ENCODE measurements at regions not wholly inside any gene's neighbourhood (a gene's known extent, or its start where the extent isn't known, plus 50 kb on each side); places are given as distances from the start of the nearest gene placed in this dataset.
"Not testable (repeated sequence)": the region's sequence is repeated elsewhere in the genome, so short reads cannot be mapped to it uniquely, and the experiment has no call there.

- DNase-seq: peak; percentile 80
These were observed 70.0 kb downstream of the LMO4 start for GRCh38 chr1:87398641-87399040.

GRCh38 chr1:87399264-87399663 is 70.6 kb downstream of the LMO4 start:
- peak; percentile 25 for DNase-seq

GRCh38 chr1:87399701-87400100 is 71.0 kb downstream of the LMO4 start:
- DNase-seq: no peak

GRCh38 chr1:87400813-87401212 is 72.1 kb downstream of the LMO4 start:
- DNase-seq: no peak

- DNase-seq: peak; percentile 67
These were observed 73.7 kb downstream of the LMO4 start for GRCh38 chr1:87402241-87403002.

GRCh38 chr1:87403061-87403820 is 74.6 kb downstream of the LMO4 start:
- peak; percentile 23 for DNase-seq

GRCh38 chr1:87404296-87404695 is 75.6 kb downstream of the LMO4 start:
- no peak for DNase-seq

GRCh38 chr1:87408665-87409248 is 80.1 kb downstream of the LMO4 start:
- DNase-seq: no peak

GRCh38 chr1:87410776-87411480 is 82.2 kb downstream of the LMO4 start:
- no peak for DNase-seq

- not testable (repeated sequence) for DNase-seq
These were observed 85.2 kb downstream of the LMO4 start for GRCh38 chr1:87413846-87414245.

- DNase-seq: no peak
These were observed 89.4 kb downstream of the LMO4 start for GRCh38 chr1:87418048-87418447.

- DNase-seq: no peak
These were observed 93.1 kb downstream of the LMO4 start for GRCh38 chr1:87421809-87422208.

GRCh38 chr1:87424541-87424940 is 95.9 kb downstream of the LMO4 start:
- DNase-seq: no peak

GRCh38 chr1:87426463-87427249 is 98.0 kb downstream of the LMO4 start:
- peak; percentile 16 for DNase-seq

GRCh38 chr1:87428367-87428766 is 99.7 kb downstream of the LMO4 start:
- DNase-seq: no peak

- no peak for DNase-seq
These were observed 100.2 kb downstream of the LMO4 start for GRCh38 chr1:87428883-87429282.

GRCh38 chr1:87432685-87433084 is 104.0 kb downstream of the LMO4 start:
- DNase-seq: no peak

GRCh38 chr1:87433101-87433500 is 104.4 kb downstream of the LMO4 start:
- not testable (repeated sequence) for DNase-seq

GRCh38 chr1:87435484-87435883 is 106.8 kb downstream of the LMO4 start:
- no peak for DNase-seq

- not testable (repeated sequence) for DNase-seq
These were observed 107.4 kb downstream of the LMO4 start for GRCh38 chr1:87436115-87436514.

GRCh38 chr1:87436534-87436933 is 107.9 kb downstream of the LMO4 start:
- DNase-seq: no peak

GRCh38 chr1:87437663-87438295 is 109.1 kb downstream of the LMO4 start:
- DNase-seq: no peak

All from HCEC 1CT (cell line).